Spinal cord (tissue), 9 donors: ENCODE measurements at regions not wholly inside any gene's neighbourhood (a gene's known extent, or its start where the extent isn't known, plus 50 kb on each side); places are given as distances from the start of the nearest gene placed in this dataset.

Experiments used
- DNase-seq, 6 donors: peaks; one replicate each; pipeline versions ENCODE4 v3.0.0 to v3.0.0-alpha.2; 2013 to 2015; ENCODE audit warnings: low spot score in 6 of 6, low read depth in 4 of 6
- H3K27ac ChIP-seq: one replicate; pipeline ENCODE4 v1.5.1; 2013; ENCODE audit warnings: low read depth, low read length, control low read depth
- H3K27me3 ChIP-seq: one replicate; pipeline ENCODE4 v1.6.1; 2013; ENCODE audit warnings: low read length; ENCODE audit not compliant: control insufficient read depth, insufficient read depth
- H3K36me3 ChIP-seq: one replicate; pipeline ENCODE4 v1.6.1; 2013; ENCODE audit warnings: low read length; ENCODE audit not compliant: control insufficient read depth, insufficient read depth
- H3K4me1 ChIP-seq: one replicate; pipeline ENCODE4 v1.6.1; 2013; ENCODE audit warnings: low read length; ENCODE audit not compliant: control insufficient read depth, insufficient read depth
- H3K4me3 ChIP-seq: one replicate; pipeline ENCODE4 v1.5.1; 2013; ENCODE audit warnings: low read depth, low read length, control low read depth
- H3K9me3 ChIP-seq: one replicate; pipeline ENCODE4 v1.6.1; 2013; ENCODE audit warnings: low read length; ENCODE audit not compliant: control insufficient read depth, insufficient read depth
- WGBS: methylation state at CpG from one replicate; pipeline ENCODE4 v1.1.5; 2013; ENCODE audit warnings: missing lambda C conversion rate; ENCODE audit not compliant: insufficient coverage; 5-methylcytosine and 5-hydroxymethylcytosine counted together
- donor health status: healthy.

- WGBS, result 92% methylated on average over 2 of the region's 2 CpGs
- no peak overlapping the region for H3K27ac ChIP-seq
- DNase-seq, result no peak
- no peaks in the 10 kb centered on the region for H3K36me3 ChIP-seq
- H3K4me1 ChIP-seq, result peaks cover 4% of the 10 kb centered on the region
- no peaks in the 10 kb centered on the region for H3K9me3 ChIP-seq
- no peak overlapping the region for H3K4me3 ChIP-seq
- H3K27me3 ChIP-seq, result no peaks in the 10 kb centered on the region
Observed at GRCh38 chr2:220226076-220226475, 598.6 kb downstream of the SLC4A3 start.

GRCh38 chr2:220226546-220226945, 599.1 kb downstream of the SLC4A3 start:
- Histone ChIP-seq H3K36me3 (no peaks in the 10 kb centered on the region), H3K9me3 (no peaks in the 10 kb centered on the region), H3K27me3 (no peaks in the 10 kb centered on the region), H3K4me1 (peaks cover 4% of the 10 kb centered on the region), H3K4me3 (no peak overlapping the region), H3K27ac (no peak overlapping the region)
- DNase-seq, result no peak
- WGBS, result 100% methylated on average over 1 of the region's 1 CpG

GRCh38 chr2:220227266-220227920, 600.0 kb downstream of the SLC4A3 start:
- H3K9me3 ChIP-seq, result no peaks in the 10 kb centered on the region
- no peaks in the 10 kb centered on the region for H3K36me3 ChIP-seq
- DNase-seq, result no peak
- H3K27me3 ChIP-seq, result no peaks in the 10 kb centered on the region
- no CpG with 5 or more reads among the region's 4 CpGs for WGBS
- H3K27ac ChIP-seq, result no peak overlapping the region
- peaks cover 4% of the 10 kb centered on the region for H3K4me1 ChIP-seq
- H3K4me3 ChIP-seq, result no peak overlapping the region

- no peak overlapping the region for H3K4me3 ChIP-seq
- no peaks in the 10 kb centered on the region for H3K36me3 ChIP-seq
- H3K27ac ChIP-seq, result no peak overlapping the region
- H3K9me3 ChIP-seq, result no peaks in the 10 kb centered on the region
- no peak for DNase-seq
- WGBS, result 66% methylated on average over 7 of the region's 8 CpGs
- no peaks in the 10 kb centered on the region for H3K27me3 ChIP-seq
- peaks cover 4% of the 10 kb centered on the region for H3K4me1 ChIP-seq
Observed at GRCh38 chr2:220228310-220229006, 601.0 kb downstream of the SLC4A3 start.

GRCh38 chr2:220240641-220241040, 613.2 kb downstream of the SLC4A3 start:
- no peaks in the 10 kb centered on the region for H3K4me1 ChIP-seq
- no peaks in the 10 kb centered on the region for H3K36me3 ChIP-seq
- 57% methylated on average over 1 of the region's 1 CpG for WGBS
- H3K9me3 ChIP-seq, result no peaks in the 10 kb centered on the region
- H3K4me3 ChIP-seq, result no peak overlapping the region
- no peak overlapping the region for H3K27ac ChIP-seq
- peaks cover 2% of the 10 kb centered on the region for H3K27me3 ChIP-seq
- peak in 3 of 6 donors; percentile 19 to 70 (median 24) for DNase-seq

- Histone ChIP-seq H3K27me3 (peaks cover 2% of the 10 kb centered on the region), H3K4me1 (no peaks in the 10 kb centered on the region), H3K9me3 (no peaks in the 10 kb centered on the region), H3K4me3 (no peak overlapping the region), H3K27ac (no peak overlapping the region), H3K36me3 (no peaks in the 10 kb centered on the region)
- peak in 1 of 6 donors; percentile 46 for DNase-seq
- 20% methylated on average over 1 of the region's 2 CpGs for WGBS
Observed at GRCh38 chr2:220241423-220241822, 614.0 kb downstream of the SLC4A3 start.

GRCh38 chr2:220243571-220243970, 616.1 kb downstream of the SLC4A3 start:
- peaks cover 2% of the 10 kb centered on the region for H3K27me3 ChIP-seq
- no peaks in the 10 kb centered on the region for H3K4me1 ChIP-seq
- no peak for DNase-seq
- no peaks in the 10 kb centered on the region for H3K36me3 ChIP-seq
- no peak overlapping the region for H3K4me3 ChIP-seq
- H3K9me3 ChIP-seq, result no peaks in the 10 kb centered on the region
- H3K27ac ChIP-seq, result no peak overlapping the region

GRCh38 chr2:220246386-220246785, 619.0 kb downstream of the SLC4A3 start:
- Histone ChIP-seq H3K36me3 (no peaks in the 10 kb centered on the region), H3K27me3 (peaks cover 2% of the 10 kb centered on the region), H3K4me3 (no peak overlapping the region), H3K4me1 (no peaks in the 10 kb centered on the region), H3K9me3 (no peaks in the 10 kb centered on the region), H3K27ac (no peak overlapping the region)
- DNase-seq, result no peak
- no CpG with 5 or more reads among the region's 1 CpG for WGBS

- Histone ChIP-seq H3K27me3 (peaks cover 2% of the 10 kb centered on the region), H3K4me3 (no peak overlapping the region), H3K4me1 (no peaks in the 10 kb centered on the region), H3K36me3 (no peaks in the 10 kb centered on the region), H3K9me3 (no peaks in the 10 kb centered on the region), H3K27ac (no peak overlapping the region)
- DNase-seq, result no peak
- WGBS, result 67% methylated on average over 1 of the region's 3 CpGs
Observed at GRCh38 chr2:220247588-220248350, 620.3 kb downstream of the SLC4A3 start.
